NCI-H510A treated with DMSO at 0.1 percent for 48 hours (cell line): ENCODE measurements at regions not wholly inside any gene's neighbourhood (a gene's known extent, or its start where the extent isn't known, plus 50 kb on each side); places are given as distances from the start of the nearest gene placed in this dataset.

Source experiments
- DNase-seq: peaks from one replicate; lab custom pipeline; 2025; lab: John Stamatoyannopoulos, UW

GRCh38 chr7:128167791-128168666, 73.0 kb upstream of the LEP start:
- no peak for DNase-seq

DNA sequence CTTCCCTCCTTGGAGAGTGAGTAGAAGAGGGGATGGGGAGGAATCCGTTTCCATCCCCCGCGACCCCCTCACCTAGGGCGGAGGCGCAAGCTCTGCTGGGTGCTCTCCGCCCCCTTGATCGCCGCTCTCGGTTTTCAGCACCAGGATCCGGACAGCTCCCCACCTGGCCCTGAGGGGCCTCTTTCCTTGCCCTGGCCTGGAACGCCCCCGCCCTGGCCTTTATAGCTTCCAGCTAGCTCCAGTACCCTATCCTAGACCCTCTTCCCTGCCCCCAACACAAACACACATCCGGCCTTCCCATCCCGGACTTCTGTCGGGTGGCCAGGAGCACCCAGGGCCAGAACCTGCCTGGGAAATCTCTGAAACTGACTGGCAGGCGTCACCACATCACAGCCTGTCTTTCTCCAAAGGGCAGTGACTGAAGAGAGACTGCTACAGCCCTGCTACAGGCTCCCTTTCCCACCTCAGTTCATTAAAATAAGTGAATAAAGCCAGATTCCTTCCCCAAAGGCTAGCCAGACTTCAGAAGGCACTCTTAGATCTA, 72.3 kb upstream of the LEP start:
- DNase-seq = no peak

DNA sequence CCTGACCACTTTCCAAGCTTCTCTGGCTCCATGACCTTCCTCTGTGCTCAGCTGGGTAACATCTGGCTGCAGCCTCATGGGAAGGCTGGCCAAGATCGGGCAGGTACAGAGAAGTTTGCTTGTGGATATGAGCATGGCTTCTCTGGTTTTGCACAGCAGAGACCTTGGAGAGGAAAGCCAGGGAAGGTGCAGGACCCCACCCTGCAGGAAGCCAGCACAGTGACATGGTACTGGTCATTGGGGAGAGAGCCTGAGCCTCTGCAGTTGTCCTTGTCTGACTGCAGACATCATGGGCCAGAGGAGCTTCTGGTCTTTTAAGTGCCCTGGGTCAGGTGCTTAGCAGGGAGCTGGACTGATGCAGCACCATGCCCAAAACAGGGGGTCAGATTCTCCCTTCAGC, 70.6 kb upstream of the LEP start:
- no peak for DNase-seq

DNA sequence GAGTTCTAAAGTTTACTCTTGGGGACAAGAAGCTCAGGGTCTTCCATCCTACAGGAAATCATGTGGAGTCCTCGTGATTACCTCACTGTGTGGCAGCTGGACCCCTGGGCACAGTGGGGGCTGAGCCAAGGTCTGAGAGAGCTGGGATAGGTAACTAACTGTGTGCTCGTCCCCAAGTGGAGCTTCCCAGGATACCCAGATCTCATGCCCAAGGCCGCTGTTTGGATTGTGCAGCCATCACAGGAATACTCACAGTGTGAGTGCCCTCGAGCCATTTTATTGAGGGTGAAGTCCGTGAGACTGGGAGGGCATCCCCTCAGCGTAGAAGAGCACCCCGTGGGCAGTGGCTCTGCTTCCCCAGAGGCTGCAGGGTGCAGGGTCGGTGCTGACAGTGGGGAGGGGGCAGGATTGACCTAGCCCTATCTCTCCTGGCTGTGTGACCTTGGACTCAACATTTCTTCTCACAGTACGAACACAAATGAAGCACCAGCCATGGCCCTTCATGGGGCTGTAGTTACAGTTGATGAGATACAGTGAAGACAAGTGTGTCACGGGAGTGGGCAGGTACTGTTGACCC, 69.6 kb upstream of the LEP start:
- no peak for DNase-seq

- DNase-seq = peak; percentile 19
Observed at GRCh38 chr7:128172151-128172550, 68.9 kb upstream of the LEP start.

- DNase-seq = no peak
Observed at GRCh38 chr7:128172963-128173362, 68.1 kb upstream of the LEP start.

DNA sequence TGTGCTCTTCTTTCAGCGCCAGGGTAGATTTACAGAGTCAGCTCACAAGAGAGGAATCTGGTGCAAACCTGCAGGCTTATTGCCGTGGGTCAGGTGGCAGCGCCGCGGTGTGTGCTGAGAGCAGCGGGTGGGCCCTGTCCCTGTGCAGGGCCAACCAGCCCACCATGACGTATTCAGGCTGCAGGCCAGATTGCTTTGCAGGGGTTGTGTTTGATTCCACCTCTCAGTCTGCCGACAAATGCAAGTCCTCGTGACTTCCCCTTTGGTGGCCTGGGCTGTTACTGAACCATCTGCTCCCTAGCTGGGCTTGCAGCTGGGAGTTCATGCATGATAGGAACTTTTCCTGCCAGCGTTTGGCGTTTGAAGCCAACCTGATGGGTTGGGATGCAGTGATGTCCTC, 66.7 kb upstream of the LEP start:
- DNase-seq = no peak

DNA sequence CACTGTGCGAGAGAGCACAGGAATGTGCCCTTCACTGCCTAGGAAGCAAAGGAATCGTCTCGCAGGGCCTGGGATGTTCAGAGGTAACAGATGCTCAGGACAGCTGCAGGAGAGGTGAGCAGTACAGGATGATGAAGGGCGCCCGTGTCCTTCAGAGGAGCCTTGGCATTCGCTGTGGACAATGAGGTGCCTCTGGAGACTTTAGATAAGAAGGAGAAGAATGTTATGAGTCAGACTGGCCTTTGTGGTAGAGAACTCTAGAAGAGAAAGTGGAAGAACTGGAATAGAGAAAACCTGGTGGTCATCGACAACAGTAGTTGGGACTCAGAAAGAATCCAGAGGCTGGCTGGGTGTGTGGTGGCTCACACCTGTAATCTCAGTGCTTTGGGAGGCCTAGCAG, 64.4 kb upstream of the LEP start:
- no peak for DNase-seq

DNA sequence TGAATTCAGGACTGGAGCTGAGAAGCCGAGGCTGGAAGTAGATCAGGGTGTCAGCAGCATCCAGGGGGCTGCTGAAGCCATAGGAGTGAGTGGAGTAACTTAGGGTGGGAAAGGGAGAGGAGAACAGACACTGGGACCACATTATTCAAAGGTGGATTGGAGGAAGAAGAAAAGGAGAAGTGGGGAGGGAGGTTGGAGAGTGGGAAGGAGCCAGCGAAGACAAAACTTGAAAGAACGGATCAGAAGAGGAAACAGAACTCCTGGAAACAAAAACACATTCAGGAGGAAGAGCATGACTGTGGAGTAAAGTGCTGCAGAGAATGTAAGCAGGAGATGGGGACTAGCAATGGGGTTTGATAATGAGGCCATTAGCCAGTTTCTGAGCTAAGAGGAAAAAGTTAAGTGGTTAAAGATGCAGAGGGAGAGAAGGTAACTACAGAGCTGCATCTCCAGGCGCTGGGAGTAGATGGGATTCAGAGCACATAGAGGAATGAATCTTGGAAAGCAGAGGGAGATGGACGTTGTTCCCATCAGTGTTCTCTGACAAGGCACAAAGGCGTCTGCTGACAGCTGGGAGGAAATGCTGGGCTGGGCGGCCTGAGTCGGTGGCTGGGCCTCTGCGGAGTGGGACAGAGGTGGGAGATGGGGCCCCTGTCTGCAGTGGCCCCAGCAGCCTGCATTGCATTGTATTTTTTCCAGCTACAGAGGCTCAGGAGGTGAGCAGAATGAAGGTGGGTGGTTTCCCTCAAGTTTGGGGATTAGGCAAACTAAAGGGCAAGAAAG, 63.1 kb upstream of the LEP start:
- DNase-seq = no peak

- no peak for DNase-seq
Observed at GRCh38 chr7:128178611-128179010, 62.5 kb upstream of the LEP start.

DNA sequence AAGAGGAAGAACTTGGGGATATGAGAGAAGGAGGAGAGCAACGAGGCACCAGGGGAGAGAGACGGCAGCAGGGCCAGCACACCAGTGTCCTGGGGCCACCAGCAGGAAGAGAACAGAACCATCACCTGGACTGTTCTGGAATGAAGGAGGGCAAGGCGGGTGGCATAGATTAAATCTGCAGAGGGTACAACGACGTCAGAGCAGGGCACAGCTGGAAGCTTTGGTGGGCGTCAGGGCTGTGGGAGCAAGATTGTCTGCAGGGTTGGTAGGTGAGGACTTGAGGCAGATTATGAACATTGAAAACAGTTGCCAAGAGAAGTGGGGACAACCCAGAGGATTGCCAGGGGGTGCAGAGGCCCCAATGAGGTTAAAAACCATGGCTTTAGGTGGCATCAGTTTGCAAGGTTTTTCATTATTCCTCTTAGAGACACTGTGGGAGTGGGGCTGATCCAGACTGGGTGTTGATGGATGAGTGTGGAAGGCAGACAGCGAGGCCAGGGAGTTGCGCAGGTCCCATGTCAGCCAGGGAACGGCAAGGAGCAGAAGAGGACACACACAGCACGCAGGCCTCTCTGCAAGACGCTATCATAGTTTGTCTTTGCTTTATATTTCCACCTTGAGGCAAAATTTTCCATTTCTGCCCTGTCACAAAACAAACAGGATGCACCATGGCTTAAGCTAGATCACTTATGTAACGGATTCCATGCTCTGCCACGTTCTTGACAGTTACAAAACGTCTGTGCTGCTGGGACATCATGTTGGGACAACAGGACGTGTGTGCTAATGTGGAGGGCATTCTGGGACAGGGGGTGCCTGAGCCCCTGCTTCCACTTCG, 52.5 kb upstream of the LEP start:
- DNase-seq = no peak

- no peak for DNase-seq
Observed at GRCh38 chr7:128189231-128189930, 51.7 kb upstream of the LEP start.

- DNase-seq = no peak
Observed at GRCh38 chr7:128190051-128190647, 50.9 kb upstream of the LEP start.

DNA sequence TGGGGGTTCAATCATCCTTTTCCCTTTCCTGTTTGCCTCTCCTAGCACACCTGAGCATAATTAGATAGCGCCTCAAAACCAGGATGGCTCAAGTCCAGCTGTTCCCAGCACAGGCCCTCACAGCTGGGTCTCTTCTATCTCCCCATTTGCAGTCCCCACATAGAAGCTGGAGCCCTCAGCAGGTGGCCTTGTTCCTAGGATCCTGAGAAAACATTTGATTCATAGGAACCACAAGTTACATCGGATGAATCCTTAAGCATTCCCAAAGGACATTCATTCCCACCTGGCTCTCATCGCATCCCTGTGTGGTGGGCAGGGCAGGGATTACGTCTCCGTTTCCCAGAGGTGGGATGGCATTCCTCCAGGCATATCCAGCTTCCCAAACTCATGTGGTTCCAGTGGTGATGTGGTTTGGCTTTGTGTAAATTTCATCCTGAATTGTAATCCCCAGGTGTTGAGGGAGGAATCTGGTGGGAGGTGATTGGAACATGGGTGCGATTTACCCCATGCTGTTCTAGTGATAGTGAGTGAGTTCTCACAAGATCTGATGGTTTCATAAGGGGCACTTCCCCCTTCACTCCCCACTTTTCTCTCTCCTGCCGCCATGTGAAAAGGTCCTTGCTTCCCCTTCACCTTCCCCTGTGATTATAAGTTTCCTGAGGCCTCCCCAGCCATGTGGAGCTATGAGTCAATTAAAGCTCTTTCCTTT, 49.8 kb upstream of the LEP start:
- DNase-seq = no peak
